BLaER1 treated with 17β-estradiol and CSF1 and Interleukin-3, amounts not matched to agents 10 nM and 100 nM (cell line): ENCODE measurements at regions not wholly inside any gene's neighbourhood (a gene's known extent, or its start where the extent isn't known, plus 50 kb on each side); places are given as distances from the start of the nearest gene placed in this dataset.

ENCODE experiments used
- H3K27ac ChIP-seq, 11 experiments: shearing (Covaris generic); formaldehyde crosslinking; 2 replicates each; pipeline ENCODE4 v1.8.1; 2022
- H3K27me3 ChIP-seq, 11 experiments: shearing (Covaris generic); formaldehyde crosslinking; 2 replicates each; pipeline ENCODE4 v1.8.1; 2022
- H3K36me3 ChIP-seq, 11 experiments: shearing (Covaris generic); formaldehyde crosslinking; 2 replicates each; pipeline ENCODE4 v1.8.1; 2022
- H3K4me1 ChIP-seq, 10 experiments: shearing (Covaris generic); formaldehyde crosslinking; 2 replicates each; pipeline ENCODE4 v1.8.1; 2022
- H3K4me2 ChIP-seq, 11 experiments: shearing (Covaris generic); formaldehyde crosslinking; 2 replicates each; pipeline ENCODE4 v1.8.1; 2022
- H3K4me3 ChIP-seq, 10 experiments: shearing (Covaris generic); formaldehyde crosslinking; 2 replicates each; pipeline ENCODE4 v1.8.1; 2022
- H3K9ac ChIP-seq, 11 experiments: shearing (Covaris generic); formaldehyde crosslinking; 2 replicates each; pipeline ENCODE4 v1.8.1; 2022
- H3K9me3 ChIP-seq, 11 experiments: shearing (Covaris generic); formaldehyde crosslinking; replicated peaks in 1 of 11; 2 replicates each; pipeline ENCODE4 v1.8.1; 2022
- H4K20me1 ChIP-seq, 11 experiments: shearing (Covaris generic); formaldehyde crosslinking; 2 replicates each; pipeline ENCODE4 v1.8.1; 2022
- Cebpa-rat ChIP-seq, 11 experiments: shearing (Covaris generic); IDR thresholded peaks; 2 replicates each; pipeline ENCODE4 v1.8.1; 2022

GRCh38 chr14:104392001-104392395 is 187.6 kb upstream of the C14orf180 start:
- Histone ChIP-seq H3K27me3 (peaks cover 8 to 75% (median 17%) of the 10 kb centered on the region in 11 experiments; a peak in 19 of 22 replicates), H3K9me3 (peaks cover 4 to 8% (median 7%) of the 10 kb centered on the region in 11 experiments; a peak in 21 of 22 replicates), H3K36me3 (no peaks in the 10 kb centered on the region), H3K4me1 (peaks cover 75 to 100% (median 99%) of the 10 kb centered on the region in 10 experiments), H3K4me3 (no peak overlapping the region; a peak in 1 of 20 replicates), H3K4me2 (peak overlapping the region; percentile 90 to 99 (median 97)), H3K9ac (peak overlapping the region in 8 of 11 experiments; percentile 55 to 76 (median 68); a peak in 14 of 22 replicates), H4K20me1 (peaks cover 0 to 24% (median 3%) of the 10 kb centered on the region in 11 experiments; a peak in 6 of 22 replicates), H3K27ac (peak overlapping the region in 8 of 11 experiments; percentile 72 to 87 (median 78); a peak in 16 of 22 replicates)
- no peak for TF ChIP-seq Cebpa-rat (IDR thresholded peaks at IDR 0.05)

- peaks cover 6 to 69% (median 15%) of the 10 kb centered on the region in 11 experiments; a peak in 19 of 22 replicates for H3K27me3 ChIP-seq
- H3K36me3 ChIP-seq, result 0 out of 22 replicates have a peak, but pooled peaks cover 0 to 5% (median 0%) of the 10 kb centered on the region in 11 experiments
- H3K4me2 ChIP-seq, result peak overlapping the region; percentile 90 to 99 (median 97)
- peak overlapping the region in 9 of 11 experiments; percentile 56 to 87 (median 78); a peak in 18 of 22 replicates for H3K27ac ChIP-seq
- H3K9me3 ChIP-seq, result peaks cover 10 to 14% (median 13%) of the 10 kb centered on the region in 11 experiments
- peak overlapping the region in 9 of 11 experiments; percentile 32 to 76 (median 66); a peak in 18 of 22 replicates for H3K9ac ChIP-seq
- peaks cover 0 to 18% (median 0%) of the 10 kb centered on the region in 11 experiments; a peak in 4 of 22 replicates for H4K20me1 ChIP-seq
- TF ChIP-seq Cebpa-rat (IDR thresholded peaks at IDR 0.05), result no peak
- peaks cover 69 to 95% (median 93%) of the 10 kb centered on the region in 10 experiments for H3K4me1 ChIP-seq
- peak overlapping the region in 1 of 10 experiments; percentile 27; a peak in 1 of 20 replicates for H3K4me3 ChIP-seq
Measured at GRCh38 chr14:104392396-104393198, 187.0 kb upstream of the C14orf180 start.

GRCh38 chr14:104393199-104393897 is 186.2 kb upstream of the C14orf180 start:
- H3K9ac ChIP-seq, result peak overlapping the region in 9 of 11 experiments; percentile 32 to 76 (median 66); a peak in 18 of 22 replicates
- H3K27ac ChIP-seq, result peak overlapping the region in 9 of 11 experiments; percentile 56 to 87 (median 78); a peak in 19 of 22 replicates
- peak overlapping the region; percentile 90 to 99 (median 97) for H3K4me2 ChIP-seq
- no peak for TF ChIP-seq Cebpa-rat (IDR thresholded peaks at IDR 0.05)
- peaks cover 17 to 22% (median 20%) of the 10 kb centered on the region in 11 experiments for H3K9me3 ChIP-seq
- 0 out of 22 replicates have a peak, but pooled peaks cover 0 to 5% (median 0%) of the 10 kb centered on the region in 11 experiments for H3K36me3 ChIP-seq
- peak overlapping the region in 7 of 10 experiments; percentile 5 to 53 (median 28); a peak in 8 of 20 replicates for H3K4me3 ChIP-seq
- H4K20me1 ChIP-seq, result peaks cover 0 to 12% (median 0%) of the 10 kb centered on the region in 11 experiments; a peak in 2 of 22 replicates
- H3K4me1 ChIP-seq, result peaks cover 62 to 87% (median 85%) of the 10 kb centered on the region in 10 experiments
- peaks cover 0 to 61% (median 7%) of the 10 kb centered on the region in 11 experiments; a peak in 16 of 22 replicates for H3K27me3 ChIP-seq

GRCh38 chr14:104393898-104394381 is 185.6 kb upstream of the C14orf180 start:
- peak overlapping the region; percentile 90 to 99 (median 97) for H3K4me2 ChIP-seq
- H3K36me3 ChIP-seq, result 0 out of 22 replicates have a peak, but pooled peaks cover 0 to 5% (median 0%) of the 10 kb centered on the region in 11 experiments
- peak overlapping the region in 9 of 11 experiments; percentile 32 to 76 (median 66); a peak in 17 of 22 replicates for H3K9ac ChIP-seq
- peaks cover 0 to 10% (median 0%) of the 10 kb centered on the region in 11 experiments; a peak in 1 of 22 replicates for H4K20me1 ChIP-seq
- peaks cover 57 to 84% (median 84%) of the 10 kb centered on the region in 10 experiments for H3K4me1 ChIP-seq
- H3K27ac ChIP-seq, result peak overlapping the region in 9 of 11 experiments; percentile 56 to 87 (median 78); a peak in 18 of 22 replicates
- peaks cover 18 to 28% (median 26%) of the 10 kb centered on the region in 11 experiments for H3K9me3 ChIP-seq
- H3K27me3 ChIP-seq, result peaks cover 0 to 55% (median 2%) of the 10 kb centered on the region in 11 experiments; a peak in 13 of 22 replicates
- no peak for TF ChIP-seq Cebpa-rat (IDR thresholded peaks at IDR 0.05)
- peak overlapping the region in 7 of 10 experiments; percentile 5 to 53 (median 28); a peak in 9 of 20 replicates for H3K4me3 ChIP-seq

- H3K27ac ChIP-seq, result peak overlapping the region in 8 of 11 experiments; percentile 10 to 84 (median 46); a peak in 10 of 22 replicates
- peaks cover 0 to 50% (median 0%) of the 10 kb centered on the region in 11 experiments; a peak in 11 of 22 replicates for H3K27me3 ChIP-seq
- H3K9ac ChIP-seq, result peak overlapping the region in 9 of 11 experiments; percentile 7 to 71 (median 42); a peak in 12 of 22 replicates
- H3K4me1 ChIP-seq, result peaks cover 54 to 84% (median 84%) of the 10 kb centered on the region in 10 experiments
- H3K4me3 ChIP-seq, result peak overlapping the region in 6 of 10 experiments; percentile 14 to 49 (median 30); a peak in 8 of 20 replicates
- 0 out of 22 replicates have a peak, but pooled peaks cover 0 to 5% (median 0%) of the 10 kb centered on the region in 11 experiments for H3K36me3 ChIP-seq
- peak overlapping the region; percentile 90 to 99 (median 97) for H3K4me2 ChIP-seq
- TF ChIP-seq Cebpa-rat (IDR thresholded peaks at IDR 0.05), result no peak
- peaks cover 0 to 10% (median 0%) of the 10 kb centered on the region in 11 experiments; a peak in 1 of 22 replicates for H4K20me1 ChIP-seq
- peaks cover 18 to 30% (median 27%) of the 10 kb centered on the region in 11 experiments for H3K9me3 ChIP-seq
Measured at GRCh38 chr14:104394409-104394851, 185.1 kb upstream of the C14orf180 start.

- H3K4me2 ChIP-seq, result peak overlapping the region; percentile 90 to 99 (median 97)
- H3K9ac ChIP-seq, result peak overlapping the region in 4 of 11 experiments; percentile 42 to 71 (median 43); a peak in 4 of 22 replicates
- H3K9me3 ChIP-seq, result peaks cover 18 to 31% (median 27%) of the 10 kb centered on the region in 11 experiments
- peak overlapping the region in 8 of 11 experiments; percentile 10 to 84 (median 30); a peak in 11 of 22 replicates for H3K27ac ChIP-seq
- H3K4me1 ChIP-seq, result peaks cover 49 to 84% (median 83%) of the 10 kb centered on the region in 10 experiments
- TF ChIP-seq Cebpa-rat (IDR thresholded peaks at IDR 0.05), result no peak
- H3K4me3 ChIP-seq, result no peak overlapping the region
- peaks cover 0 to 42% (median 0%) of the 10 kb centered on the region in 11 experiments; a peak in 11 of 22 replicates for H3K27me3 ChIP-seq
- peaks cover 0 to 10% (median 0%) of the 10 kb centered on the region in 11 experiments; a peak in 1 of 22 replicates for H4K20me1 ChIP-seq
- H3K36me3 ChIP-seq, result 0 out of 22 replicates have a peak, but pooled peaks cover 0 to 5% (median 0%) of the 10 kb centered on the region in 11 experiments
Measured at GRCh38 chr14:104395276-104395675, 184.3 kb upstream of the C14orf180 start.

GRCh38 chr14:104395941-104396681 is 183.5 kb upstream of the C14orf180 start:
- Histone ChIP-seq H3K36me3 (0 out of 22 replicates have a peak, but pooled peaks cover 0 to 5% (median 0%) of the 10 kb centered on the region in 11 experiments), H3K4me2 (peak overlapping the region; percentile 90 to 99 (median 97); a peak in 19 of 22 replicates), H3K9ac (no peak overlapping the region), H3K27me3 (peaks cover 0 to 34% (median 0%) of the 10 kb centered on the region in 11 experiments; a peak in 9 of 22 replicates), H3K9me3 (peaks cover 18 to 36% (median 29%) of the 10 kb centered on the region in 11 experiments), H3K27ac (peak overlapping the region in 4 of 11 experiments; percentile 6 to 59 (median 33); a peak in 7 of 22 replicates), H3K4me3 (no peak overlapping the region), H4K20me1 (peaks cover 0 to 8% (median 0%) of the 10 kb centered on the region in 11 experiments; a peak in 1 of 22 replicates), H3K4me1 (peaks cover 49 to 84% (median 82%) of the 10 kb centered on the region in 10 experiments)
- TF ChIP-seq Cebpa-rat (IDR thresholded peaks at IDR 0.05), result no peak
